Ishikawa (cell line): ENCODE measurements at regions not wholly inside any gene's neighbourhood (a gene's known extent, or its start where the extent isn't known, plus 50 kb on each side); places are given as distances from the start of the nearest gene placed in this dataset.

Experiments
- CEBPB ChIP-seq: IDR thresholded peaks from 2 replicates; pipeline ENCODE4 v1.6.1; 2012
- CREB1 ChIP-seq: IDR thresholded peaks from 2 replicates; pipeline ENCODE4 v1.6.1; 2012; ENCODE audit warnings: low read depth
- EGR1 ChIP-seq: IDR thresholded peaks from 2 replicates; pipeline ENCODE4 v1.6.1; 2012
- EP300 ChIP-seq: IDR thresholded peaks from 2 replicates; pipeline ENCODE4 v1.6.1; 2012; ENCODE audit warnings: borderline replicate concordance
- FOXM1 ChIP-seq: IDR thresholded peaks from 2 replicates; pipeline ENCODE4 v1.6.1; 2012; ENCODE audit warnings: low read depth, borderline replicate concordance
- NFIC ChIP-seq: IDR thresholded peaks from 2 replicates; pipeline ENCODE4 v1.6.1; 2012
- RAD21 ChIP-seq: IDR thresholded peaks from 2 replicates; pipeline ENCODE4 v1.6.1; 2012; ENCODE audit warnings: low read depth
- TAF1 ChIP-seq: IDR thresholded peaks from 2 replicates; pipeline ENCODE4 v1.6.1; 2012; ENCODE audit warnings: low read depth, mild to moderate bottlenecking
- TCF12 ChIP-seq: IDR thresholded peaks from 2 replicates; pipeline ENCODE4 v1.6.1; 2012; ENCODE audit warnings: low read depth
- TEAD4 ChIP-seq: IDR thresholded peaks from 2 replicates; pipeline ENCODE4 v1.6.1; 2012
- YY1 ChIP-seq: IDR thresholded peaks from 2 replicates; pipeline ENCODE4 v1.6.1; 2012; ENCODE audit warnings: low read depth
- ZBTB7A ChIP-seq: IDR thresholded peaks from 2 replicates; pipeline ENCODE4 v1.6.1; 2012; ENCODE audit warnings: low read depth
- TF ChIP-seq, protein P1 (sequence below): IDR thresholded peaks from 2 replicates; pipeline ENCODE4 v1.6.1; 2012; ENCODE audit warnings: low read depth, mild to moderate bottlenecking
- TF ChIP-seq, protein P2 (sequence below): IDR thresholded peaks from 2 replicates; pipeline ENCODE4 v1.6.1; 2012
- TF ChIP-seq, protein P3 (sequence below): IDR thresholded peaks from 2 replicates; pipeline ENCODE4 v1.6.1; 2012

DNA sequence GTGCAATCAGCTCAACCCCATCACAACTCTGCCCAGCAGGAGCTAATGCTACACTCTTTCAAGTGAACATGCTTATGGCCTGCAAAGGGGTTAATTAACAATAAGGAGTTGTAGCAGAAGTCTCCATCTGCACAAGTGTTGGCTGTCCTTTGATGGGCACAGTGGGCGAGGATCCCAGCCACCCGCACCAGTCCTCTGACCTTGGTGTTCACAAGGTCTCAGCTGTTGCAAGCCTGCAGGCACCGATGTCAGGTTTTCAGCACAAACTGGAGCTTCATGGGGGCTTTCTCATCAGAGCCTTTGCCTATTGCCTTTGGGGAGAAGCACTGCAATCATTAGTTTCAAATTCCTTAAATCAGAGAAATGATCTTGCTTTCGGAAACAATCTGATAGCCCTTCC, 60.9 kb upstream of the TMEM178A start:
- TF ChIP-seq RAD21 = no peak
- TF ChIP-seq CEBPB = no peak
- TF ChIP-seq TAF1 = no peak
- TF ChIP-seq TCF12 = no peak
- TF ChIP-seq EGR1 = no peak
- TF ChIP-seq, protein P1, sequence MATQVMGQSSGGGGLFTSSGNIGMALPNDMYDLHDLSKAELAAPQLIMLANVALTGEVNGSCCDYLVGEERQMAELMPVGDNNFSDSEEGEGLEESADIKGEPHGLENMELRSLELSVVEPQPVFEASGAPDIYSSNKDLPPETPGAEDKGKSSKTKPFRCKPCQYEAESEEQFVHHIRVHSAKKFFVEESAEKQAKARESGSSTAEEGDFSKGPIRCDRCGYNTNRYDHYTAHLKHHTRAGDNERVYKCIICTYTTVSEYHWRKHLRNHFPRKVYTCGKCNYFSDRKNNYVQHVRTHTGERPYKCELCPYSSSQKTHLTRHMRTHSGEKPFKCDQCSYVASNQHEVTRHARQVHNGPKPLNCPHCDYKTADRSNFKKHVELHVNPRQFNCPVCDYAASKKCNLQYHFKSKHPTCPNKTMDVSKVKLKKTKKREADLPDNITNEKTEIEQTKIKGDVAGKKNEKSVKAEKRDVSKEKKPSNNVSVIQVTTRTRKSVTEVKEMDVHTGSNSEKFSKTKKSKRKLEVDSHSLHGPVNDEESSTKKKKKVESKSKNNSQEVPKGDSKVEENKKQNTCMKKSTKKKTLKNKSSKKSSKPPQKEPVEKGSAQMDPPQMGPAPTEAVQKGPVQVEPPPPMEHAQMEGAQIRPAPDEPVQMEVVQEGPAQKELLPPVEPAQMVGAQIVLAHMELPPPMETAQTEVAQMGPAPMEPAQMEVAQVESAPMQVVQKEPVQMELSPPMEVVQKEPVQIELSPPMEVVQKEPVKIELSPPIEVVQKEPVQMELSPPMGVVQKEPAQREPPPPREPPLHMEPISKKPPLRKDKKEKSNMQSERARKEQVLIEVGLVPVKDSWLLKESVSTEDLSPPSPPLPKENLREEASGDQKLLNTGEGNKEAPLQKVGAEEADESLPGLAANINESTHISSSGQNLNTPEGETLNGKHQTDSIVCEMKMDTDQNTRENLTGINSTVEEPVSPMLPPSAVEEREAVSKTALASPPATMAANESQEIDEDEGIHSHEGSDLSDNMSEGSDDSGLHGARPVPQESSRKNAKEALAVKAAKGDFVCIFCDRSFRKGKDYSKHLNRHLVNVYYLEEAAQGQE = no peak
- TF ChIP-seq CREB1 = no peak
- no peak for TF ChIP-seq EP300
- no peak for TF ChIP-seq TEAD4
- TF ChIP-seq FOXM1 = no peak
- TF ChIP-seq, protein P2, sequence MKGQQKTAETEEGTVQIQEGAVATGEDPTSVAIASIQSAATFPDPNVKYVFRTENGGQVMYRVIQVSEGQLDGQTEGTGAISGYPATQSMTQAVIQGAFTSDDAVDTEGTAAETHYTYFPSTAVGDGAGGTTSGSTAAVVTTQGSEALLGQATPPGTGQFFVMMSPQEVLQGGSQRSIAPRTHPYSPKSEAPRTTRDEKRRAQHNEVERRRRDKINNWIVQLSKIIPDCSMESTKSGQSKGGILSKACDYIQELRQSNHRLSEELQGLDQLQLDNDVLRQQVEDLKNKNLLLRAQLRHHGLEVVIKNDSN = no peak

DNA sequence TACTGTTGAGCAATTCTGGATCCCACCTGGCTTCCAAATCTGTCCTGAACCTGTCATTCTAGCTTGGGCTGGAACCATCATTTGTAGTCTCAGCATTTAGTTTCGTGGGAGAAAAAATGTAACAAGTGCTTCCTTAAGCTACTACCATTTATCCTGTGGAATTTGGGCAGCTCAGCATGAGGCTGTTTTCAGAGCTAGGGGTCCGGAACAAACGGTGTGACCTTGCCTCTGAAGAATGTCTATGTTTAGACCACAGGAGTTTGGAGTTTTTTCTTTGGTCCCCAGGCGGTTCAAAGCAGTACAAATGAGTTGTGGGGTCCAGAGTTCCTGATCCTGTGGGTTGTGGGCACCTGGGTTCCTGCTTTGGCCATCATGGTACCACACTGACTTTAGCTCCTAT, 59.1 kb upstream of the TMEM178A start:
- TF ChIP-seq CREB1 = no peak
- TF ChIP-seq YY1 = no peak
- TF ChIP-seq RAD21 = 0 out of 2 replicates have a peak, but pooled peaks have one; percentile 6
- peak; percentile 61; the same call in 1 of the 2 replicates for TF ChIP-seq FOXM1
- TF ChIP-seq TEAD4 = peak; percentile 90
- TF ChIP-seq CEBPB = 0 out of 2 replicates have a peak, but pooled peaks have one; percentile 14
- TF ChIP-seq EP300 = peak; percentile 81
- TF ChIP-seq, protein P3, sequence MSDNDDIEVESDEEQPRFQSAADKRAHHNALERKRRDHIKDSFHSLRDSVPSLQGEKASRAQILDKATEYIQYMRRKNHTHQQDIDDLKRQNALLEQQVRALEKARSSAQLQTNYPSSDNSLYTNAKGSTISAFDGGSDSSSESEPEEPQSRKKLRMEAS = no peak
- TF ChIP-seq, protein P2 = no peak
- TF ChIP-seq NFIC = 0 out of 2 replicates have a peak, but pooled peaks have one; percentile 25
- TF ChIP-seq TAF1 = no peak
- no peak for TF ChIP-seq TCF12
- TF ChIP-seq, protein P1 = no peak
- no peak for TF ChIP-seq ZBTB7A
- no peak for TF ChIP-seq EGR1

DNA sequence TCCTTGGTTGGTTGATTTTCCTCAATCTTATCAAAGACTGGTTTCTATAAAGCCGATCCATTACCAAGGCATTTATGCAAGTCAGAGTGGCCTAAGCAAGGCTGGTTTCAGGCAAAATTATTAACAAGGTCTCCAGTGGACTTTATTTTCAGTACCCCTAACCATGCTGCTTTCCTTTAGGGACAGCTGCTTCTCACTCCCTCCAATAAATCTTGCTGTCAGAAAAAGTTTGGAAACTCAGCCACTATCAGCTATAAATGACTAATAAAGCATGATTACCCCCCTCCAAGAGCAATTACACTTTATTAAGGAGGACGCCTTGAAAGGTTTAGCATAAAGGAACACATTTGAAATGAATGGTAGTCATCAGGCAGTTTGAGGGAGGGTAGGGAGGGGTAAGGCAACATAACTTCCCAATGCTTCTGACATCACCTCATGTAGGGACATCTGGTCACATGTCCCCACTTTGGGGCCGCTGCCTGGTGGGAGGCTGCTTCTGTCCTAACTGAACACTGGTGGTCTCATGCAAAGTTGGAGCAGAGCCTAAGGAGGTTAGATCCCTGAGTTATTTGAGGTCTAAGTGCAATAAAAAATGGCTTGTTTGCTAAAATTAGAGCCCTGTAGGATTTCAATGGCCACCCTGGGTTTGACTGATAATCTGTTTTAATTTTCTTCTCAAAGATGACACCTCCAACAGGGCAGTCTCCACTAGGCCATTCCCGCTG, 58.0 kb upstream of the TMEM178A start:
- TF ChIP-seq TAF1 = no peak
- no peak for TF ChIP-seq CREB1
- TF ChIP-seq, protein P2 = no peak
- TF ChIP-seq EP300 = no peak
- TF ChIP-seq RAD21 = no peak
- TF ChIP-seq CEBPB = no peak
- TF ChIP-seq FOXM1 = no peak
- no peak for TF ChIP-seq TEAD4
- TF ChIP-seq, protein P3 = no peak
- no peak for TF ChIP-seq EGR1
- TF ChIP-seq YY1 = no peak

DNA sequence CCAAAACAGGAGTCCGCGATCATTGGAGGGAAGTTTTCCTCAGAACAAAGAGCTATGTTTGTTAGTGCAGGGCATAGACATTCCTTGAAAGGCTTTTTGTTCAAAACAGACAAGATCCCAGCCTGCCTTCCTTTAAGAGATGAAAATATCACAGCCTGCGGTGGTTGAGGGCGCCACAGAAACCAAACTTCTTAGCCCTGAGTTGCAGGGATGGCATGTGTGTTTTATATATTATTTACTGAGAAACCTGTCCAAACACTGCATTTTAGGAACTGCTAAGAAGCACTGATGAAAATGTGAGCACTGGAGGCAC, 57.5 kb upstream of the TMEM178A start:
- TF ChIP-seq EGR1 (no peak), TEAD4 (no peak), CREB1 (no peak), ZBTB7A (no peak)
- TF ChIP-seq, protein P2 = no peak

DNA sequence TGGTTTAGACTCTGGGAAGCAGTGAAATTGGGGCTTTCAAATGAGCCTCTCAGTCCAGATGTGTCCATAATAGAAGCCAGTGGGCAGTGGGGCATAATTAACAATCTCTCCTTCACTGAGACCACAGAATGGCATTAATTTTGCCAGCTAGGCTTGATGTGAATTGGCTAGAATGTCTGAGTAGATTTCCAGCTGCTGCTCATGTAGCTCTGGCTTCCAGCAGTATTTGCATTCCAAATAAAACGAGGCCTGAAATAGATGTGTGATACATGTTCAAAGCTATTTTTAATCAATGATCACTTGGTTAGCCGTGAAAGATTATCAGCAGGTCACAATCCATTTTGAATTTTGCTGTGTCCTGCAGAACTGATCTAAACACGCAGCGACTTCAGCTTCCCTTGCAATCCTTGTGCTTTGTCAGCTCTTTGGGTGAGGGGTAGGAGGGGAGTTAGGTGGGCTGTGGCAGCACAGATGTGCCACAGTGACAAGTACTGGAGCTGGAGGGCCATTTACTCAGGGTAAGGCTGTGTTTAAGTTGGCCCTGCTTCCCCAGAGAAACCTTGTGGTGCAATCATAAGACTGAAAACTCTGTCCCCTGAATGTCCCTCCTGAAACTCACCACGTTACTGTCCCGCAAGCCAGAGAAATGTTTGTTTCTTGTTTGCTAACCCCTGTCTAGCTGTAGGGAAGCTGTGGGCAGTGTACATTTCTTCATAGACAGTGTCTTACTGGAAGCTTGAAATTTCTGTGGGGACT, 56.9 kb upstream of the TMEM178A start:
- no peak for TF ChIP-seq NFIC
- TF ChIP-seq YY1 = no peak
- TF ChIP-seq EP300 = no peak
- no peak for TF ChIP-seq CREB1
- TF ChIP-seq, protein P1 = no peak
- no peak for TF ChIP-seq TEAD4
- TF ChIP-seq TAF1 = no peak
- TF ChIP-seq EGR1 = no peak
- TF ChIP-seq ZBTB7A = no peak
- no peak for TF ChIP-seq FOXM1
